ENCODE measurements at regions not wholly inside any gene's neighbourhood (a gene's known extent, or its start where the extent isn't known, plus 50 kb on each side); places are given as distances from the start of the nearest gene placed in this dataset.
"Not testable (repeated sequence)": the region's sequence is repeated elsewhere in the genome, so short reads cannot be mapped to it uniquely, and the experiment has no call there.

- Mint-ChIP-seq H3K36me3 (ENCODE audit: low read depth) (no peaks in the 10 kb centered on the region), H3K4me3 (no peak overlapping the region), H3K27ac (ENCODE audit: unreplicated experiment) (no peak overlapping the region), H3K9me3 (no peaks in the 10 kb centered on the region), H3K4me1 (peaks cover 13% of the 10 kb centered on the region), H3K27me3 (ENCODE audit: low read depth) (peaks cover 11% of the 10 kb centered on the region)
- no peak for TF ChIP-seq CTCF (conservative IDR thresholded peaks at IDR 0.05)
- no peak for DNase-seq (ENCODE audit: low read depth, low spot score)
These were observed 1248.8 kb downstream of the UQCRFS1 start for GRCh38 chr19:27964185-27964584.

GRCh38 chr19:27962264-27962663 is 1250.7 kb downstream of the UQCRFS1 start:
- Mint-ChIP-seq H3K27ac (ENCODE audit: unreplicated experiment) (no peak overlapping the region), H3K36me3 (ENCODE audit: low read depth) (no peaks in the 10 kb centered on the region), H3K27me3 (ENCODE audit: low read depth) (peaks cover 11% of the 10 kb centered on the region), H3K4me1 (peaks cover 13% of the 10 kb centered on the region), H3K9me3 (no peaks in the 10 kb centered on the region), H3K4me3 (no peak overlapping the region)
- DNase-seq (ENCODE audit: low read depth, low spot score): no peak
- TF ChIP-seq CTCF (conservative IDR thresholded peaks at IDR 0.05): no peak

- no peak overlapping the region for H3K27ac Mint-ChIP-seq (ENCODE audit: unreplicated experiment)
These were observed 1257.2 kb downstream of the UQCRFS1 start for GRCh38 chr19:27955485-27956480.

GRCh38 chr19:27942607-27943006 is 1270.3 kb downstream of the UQCRFS1 start:
- H3K36me3 Mint-ChIP-seq (ENCODE audit: low read depth); H3K27ac Mint-ChIP-seq (ENCODE audit: unreplicated experiment); H3K4me3 Mint-ChIP-seq; H3K4me1 Mint-ChIP-seq; DNase-seq (ENCODE audit: low read depth, low spot score); H3K9me3 Mint-ChIP-seq: not testable (repeated sequence)
- H3K27me3 Mint-ChIP-seq (ENCODE audit: low read depth): peaks cover 15% of the 10 kb centered on the region

More at GRCh38 chr19:27955485-27956480, 1257.2 kb downstream of the UQCRFS1 start:
- Mint-ChIP-seq H3K9me3 (no peaks in the 10 kb centered on the region), H3K27me3 (ENCODE audit: low read depth) (peaks cover 12% of the 10 kb centered on the region), H3K4me3 (no peak overlapping the region), H3K36me3 (ENCODE audit: low read depth) (no peaks in the 10 kb centered on the region), H3K4me1 (peaks cover 6% of the 10 kb centered on the region)
- DNase-seq (ENCODE audit: low read depth, low spot score): no peak
- no peak for TF ChIP-seq CTCF (conservative IDR thresholded peaks at IDR 0.05)

- Mint-ChIP-seq H3K36me3 (ENCODE audit: low read depth) (no peaks in the 10 kb centered on the region), H3K4me1 (no peaks in the 10 kb centered on the region), H3K27me3 (ENCODE audit: low read depth) (peaks cover 24% of the 10 kb centered on the region), H3K4me3 (no peak overlapping the region), H3K9me3 (peaks cover 3% of the 10 kb centered on the region), H3K27ac (ENCODE audit: unreplicated experiment) (no peak overlapping the region)
- TF ChIP-seq CTCF (conservative IDR thresholded peaks at IDR 0.05): no peak
- DNase-seq (ENCODE audit: low read depth, low spot score): no peak
These were observed 1276.8 kb downstream of the UQCRFS1 start for GRCh38 chr19:27936139-27936538.

- no peak for TF ChIP-seq CTCF (conservative IDR thresholded peaks at IDR 0.05)
- Mint-ChIP-seq H3K27ac (ENCODE audit: unreplicated experiment) (no peak overlapping the region), H3K4me3 (no peak overlapping the region), H3K36me3 (ENCODE audit: low read depth) (no peaks in the 10 kb centered on the region), H3K4me1 (no peaks in the 10 kb centered on the region), H3K9me3 (peaks cover 7% of the 10 kb centered on the region), H3K27me3 (ENCODE audit: low read depth) (peaks cover 27% of the 10 kb centered on the region)
- no peak for DNase-seq (ENCODE audit: low read depth, low spot score)
These were observed 1277.3 kb downstream of the UQCRFS1 start for GRCh38 chr19:27935669-27936068.
